NCI-H2107 treated with DMSO at 0.1 percent for 48 hours (cell line): ENCODE measurements at regions not wholly inside any gene's neighbourhood (a gene's known extent, or its start where the extent isn't known, plus 50 kb on each side); places are given as distances from the start of the nearest gene placed in this dataset.

ENCODE experiments used
- DNase-seq: peaks from one replicate; lab custom pipeline; 2025; ENCODE audit not compliant: unreplicated experiment; lab: John Stamatoyannopoulos, UW

- DNase-seq: no peak
Measured at GRCh38 chr2:217285926-217286325, 426.1 kb upstream of the TNP1 start.

GRCh38 chr2:217283460-217283859 is 423.6 kb upstream of the TNP1 start:
- DNase-seq: no peak

GRCh38 chr2:217282531-217282930 is 422.7 kb upstream of the TNP1 start:
- DNase-seq: no peak

GRCh38 chr2:217279556-217279955 is 419.7 kb upstream of the TNP1 start:
- DNase-seq: no peak

GRCh38 chr2:217279140-217279539 is 419.3 kb upstream of the TNP1 start:
- no peak for DNase-seq

- DNase-seq: no peak
Measured at GRCh38 chr2:217277646-217278398, 418.0 kb upstream of the TNP1 start.

- no peak for DNase-seq
Measured at GRCh38 chr2:217276433-217276832, 416.6 kb upstream of the TNP1 start.

DNA sequence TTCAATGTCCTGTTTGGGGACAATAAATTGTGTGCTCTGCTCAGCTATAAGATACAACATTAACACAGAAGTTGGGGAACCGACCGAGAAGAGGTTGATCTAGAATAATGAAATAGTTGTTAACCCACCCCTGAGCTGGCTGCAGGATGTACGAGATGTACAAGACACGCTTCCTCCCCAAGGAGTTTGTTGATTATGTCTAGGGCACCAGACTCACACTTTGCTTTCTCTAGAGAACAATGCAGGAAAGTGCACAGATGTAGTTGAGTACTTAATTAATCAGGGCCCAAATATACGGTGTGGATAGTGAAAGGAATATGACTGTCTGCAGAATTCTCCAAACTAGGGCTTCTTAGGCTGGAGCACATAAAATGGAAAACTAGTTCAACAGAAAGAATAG is 415.2 kb upstream of the TNP1 start:
- no peak for DNase-seq

DNA sequence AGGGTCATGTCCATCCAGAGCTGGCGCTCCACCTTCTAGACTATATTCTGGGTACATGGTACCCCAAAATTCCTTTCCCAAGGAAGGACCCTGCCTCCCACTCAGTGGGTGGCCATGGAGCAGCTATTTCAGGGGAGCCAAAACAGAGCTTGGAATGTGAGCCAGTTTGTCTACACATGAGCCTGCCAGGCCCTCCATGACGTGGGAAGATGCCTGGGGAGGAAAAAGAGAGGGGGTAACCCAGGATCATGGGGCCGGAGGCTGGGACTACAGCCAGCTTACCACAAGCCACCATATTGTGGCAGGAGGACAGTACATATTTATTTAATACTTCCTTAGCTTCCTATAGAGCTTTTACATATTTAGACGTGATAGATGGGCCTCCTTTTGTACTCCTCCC is 414.7 kb upstream of the TNP1 start:
- no peak for DNase-seq

DNA sequence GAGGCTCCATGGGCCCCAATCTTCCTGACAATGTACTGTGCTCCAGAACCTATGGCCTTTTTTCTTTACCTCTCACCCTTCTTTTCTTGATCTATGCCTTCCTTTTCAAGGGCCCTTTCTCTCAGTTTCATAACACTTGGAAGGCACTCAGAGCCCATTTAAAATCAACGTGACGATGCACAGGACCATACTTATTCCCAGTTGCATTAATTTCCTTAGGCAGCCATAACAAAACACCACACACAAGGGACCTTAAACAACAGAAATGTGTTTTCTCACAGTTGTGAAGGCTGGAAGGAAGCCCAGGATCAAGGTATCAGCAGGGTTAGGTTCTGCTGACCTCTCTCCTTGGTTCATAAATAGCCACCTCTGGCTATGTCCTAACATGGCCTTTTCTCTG is 414.0 kb upstream of the TNP1 start:
- no peak for DNase-seq

GRCh38 chr2:217273162-217273561 is 413.3 kb upstream of the TNP1 start:
- DNase-seq: no peak

- no peak for DNase-seq
Measured at GRCh38 chr2:217271813-217272212, 411.9 kb upstream of the TNP1 start.

- no peak for DNase-seq
Measured at GRCh38 chr2:217270485-217271121, 410.7 kb upstream of the TNP1 start.

- no peak for DNase-seq
Measured at GRCh38 chr2:217269701-217270484, 410.0 kb upstream of the TNP1 start.

GRCh38 chr2:217268978-217269377 is 409.1 kb upstream of the TNP1 start:
- DNase-seq: no peak

DNA sequence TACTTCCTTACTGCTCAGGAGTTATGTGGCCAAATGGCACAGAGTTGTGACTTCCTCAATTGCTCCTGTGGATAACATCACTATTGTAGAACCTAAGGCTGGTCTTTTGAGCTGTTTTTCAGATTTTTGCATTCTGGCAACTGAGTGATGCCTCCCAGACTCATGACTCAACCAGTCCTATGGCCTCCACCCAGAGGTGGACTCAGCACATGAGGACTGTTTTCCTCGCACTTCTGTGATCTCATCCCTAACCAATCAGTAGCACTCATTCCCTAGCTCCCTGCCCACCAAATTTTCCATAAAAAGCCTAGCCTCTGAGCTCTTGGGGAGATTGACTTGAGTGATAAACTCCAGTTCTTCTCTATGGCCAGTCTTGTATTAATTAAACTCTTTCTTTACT is 407.9 kb upstream of the TNP1 start:
- no peak for DNase-seq

DNA sequence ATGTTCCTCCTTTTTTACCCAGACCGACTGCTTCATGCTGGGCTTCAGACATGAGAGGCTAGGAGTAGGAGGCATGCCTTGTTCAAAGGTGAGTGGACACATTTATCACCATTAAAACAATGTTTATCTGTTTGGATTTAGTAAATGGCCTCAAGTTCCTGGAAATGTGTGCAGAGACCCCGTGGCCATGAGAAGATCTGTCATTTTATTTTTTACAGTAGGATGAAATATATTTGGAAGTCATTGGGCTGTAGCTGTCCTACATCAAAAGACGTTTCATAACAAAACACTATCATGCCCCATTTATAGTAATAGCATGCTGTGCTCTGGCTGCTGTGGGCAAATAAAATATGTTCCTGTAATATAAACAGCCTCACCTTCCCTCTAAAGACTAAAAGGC is 403.9 kb upstream of the TNP1 start:
- no peak for DNase-seq

GRCh38 chr2:217262911-217263310 is 403.0 kb upstream of the TNP1 start:
- DNase-seq: no peak

DNA sequence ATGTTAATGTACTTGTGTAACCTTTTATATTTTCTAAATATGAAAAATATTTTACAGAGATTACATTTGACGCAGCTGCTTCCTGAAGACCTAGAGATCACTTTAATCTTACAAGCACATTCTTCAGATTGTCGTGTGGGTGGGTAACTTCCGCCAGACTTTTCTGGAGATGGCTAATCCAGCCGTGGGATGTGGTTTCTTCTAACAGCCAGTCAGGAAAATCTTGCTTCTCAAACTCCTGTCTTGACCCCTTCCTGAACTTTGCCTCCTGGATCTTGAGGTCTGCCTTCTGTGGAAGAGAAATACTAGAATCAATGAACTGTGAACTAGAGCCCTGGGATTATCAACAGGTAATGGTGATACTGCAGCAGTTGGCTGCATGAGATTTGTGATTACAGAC is 401.6 kb upstream of the TNP1 start:
- DNase-seq: no peak

GRCh38 chr2:217260441-217261115 is 400.7 kb upstream of the TNP1 start:
- no peak for DNase-seq

DNA sequence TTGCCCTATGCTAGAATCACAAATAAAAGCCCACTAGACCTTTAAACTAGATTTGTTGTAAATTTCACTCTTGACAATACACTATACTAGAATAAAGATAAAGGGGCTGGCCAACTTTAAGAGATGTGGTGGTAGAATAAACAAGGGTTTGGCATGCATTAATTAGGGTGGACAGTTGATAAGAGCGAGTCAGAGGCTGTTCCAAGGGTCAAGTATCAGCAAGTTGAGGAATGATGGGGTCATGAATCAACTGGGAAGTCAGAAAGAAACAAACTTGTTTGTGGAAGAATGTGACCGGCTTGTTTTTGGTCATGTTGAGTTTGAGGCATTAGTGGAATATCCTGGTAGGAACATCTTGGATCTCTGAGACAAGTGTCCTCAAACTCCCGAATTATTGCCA is 398.3 kb upstream of the TNP1 start:
- DNase-seq: no peak

DNA sequence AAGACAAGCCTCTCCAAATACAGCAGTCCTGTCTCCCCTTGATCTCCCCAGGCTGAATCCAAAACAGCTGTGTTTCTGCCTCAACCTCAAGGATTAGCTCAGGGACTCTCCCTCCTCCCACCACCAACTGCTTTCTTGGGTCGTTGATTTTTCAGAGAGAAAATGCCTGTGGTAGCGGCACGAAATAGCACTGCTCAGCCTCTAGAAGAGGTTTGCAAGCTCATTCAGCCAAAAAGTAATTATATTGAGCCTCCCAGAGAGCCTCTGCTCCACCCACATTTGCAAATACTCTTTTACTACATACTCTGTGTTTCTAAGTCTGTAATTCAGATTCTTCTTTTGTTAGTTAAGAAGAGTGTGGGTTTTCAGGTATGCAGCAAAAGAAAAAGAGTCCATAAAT is 396.4 kb upstream of the TNP1 start:
- DNase-seq: no peak
